ENCODE measurements at regions not wholly inside any gene's neighbourhood (a gene's known extent, or its start where the extent isn't known, plus 50 kb on each side); places are given as distances from the start of the nearest gene placed in this dataset.

DNA sequence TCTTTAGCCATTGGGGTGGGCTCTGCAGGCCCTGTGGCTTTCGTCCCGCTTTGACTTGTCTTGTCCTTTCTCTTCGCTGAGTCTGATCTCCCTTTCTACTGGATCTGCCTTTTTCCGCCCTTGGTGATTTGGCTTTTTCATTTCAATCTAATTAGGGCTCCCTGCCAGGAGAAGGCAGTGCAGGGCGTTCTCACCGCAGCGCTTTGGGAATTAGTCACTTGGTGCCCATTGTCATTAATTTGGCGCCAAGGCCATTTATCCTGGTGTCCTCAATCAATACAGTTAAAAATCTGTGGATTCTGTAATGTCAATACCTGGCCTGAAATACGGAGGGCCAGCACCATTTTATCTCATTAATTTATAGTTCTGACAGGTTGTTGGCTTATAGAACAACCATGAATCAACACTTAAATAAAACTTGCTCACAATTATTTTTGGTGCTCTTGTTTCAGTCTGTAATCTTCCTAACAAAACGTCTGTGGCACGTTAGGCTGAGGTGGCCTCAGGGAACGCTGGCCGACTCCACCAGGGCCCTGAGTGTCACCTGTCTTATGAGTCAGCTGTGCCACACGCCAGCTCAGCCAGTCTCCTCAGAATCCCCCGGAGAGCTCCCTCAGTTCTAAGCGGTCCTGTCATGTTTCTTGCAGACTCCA, 115.7 kb downstream of the BEGAIN start (continued):
- TF ChIP-seq, protein P1, sequence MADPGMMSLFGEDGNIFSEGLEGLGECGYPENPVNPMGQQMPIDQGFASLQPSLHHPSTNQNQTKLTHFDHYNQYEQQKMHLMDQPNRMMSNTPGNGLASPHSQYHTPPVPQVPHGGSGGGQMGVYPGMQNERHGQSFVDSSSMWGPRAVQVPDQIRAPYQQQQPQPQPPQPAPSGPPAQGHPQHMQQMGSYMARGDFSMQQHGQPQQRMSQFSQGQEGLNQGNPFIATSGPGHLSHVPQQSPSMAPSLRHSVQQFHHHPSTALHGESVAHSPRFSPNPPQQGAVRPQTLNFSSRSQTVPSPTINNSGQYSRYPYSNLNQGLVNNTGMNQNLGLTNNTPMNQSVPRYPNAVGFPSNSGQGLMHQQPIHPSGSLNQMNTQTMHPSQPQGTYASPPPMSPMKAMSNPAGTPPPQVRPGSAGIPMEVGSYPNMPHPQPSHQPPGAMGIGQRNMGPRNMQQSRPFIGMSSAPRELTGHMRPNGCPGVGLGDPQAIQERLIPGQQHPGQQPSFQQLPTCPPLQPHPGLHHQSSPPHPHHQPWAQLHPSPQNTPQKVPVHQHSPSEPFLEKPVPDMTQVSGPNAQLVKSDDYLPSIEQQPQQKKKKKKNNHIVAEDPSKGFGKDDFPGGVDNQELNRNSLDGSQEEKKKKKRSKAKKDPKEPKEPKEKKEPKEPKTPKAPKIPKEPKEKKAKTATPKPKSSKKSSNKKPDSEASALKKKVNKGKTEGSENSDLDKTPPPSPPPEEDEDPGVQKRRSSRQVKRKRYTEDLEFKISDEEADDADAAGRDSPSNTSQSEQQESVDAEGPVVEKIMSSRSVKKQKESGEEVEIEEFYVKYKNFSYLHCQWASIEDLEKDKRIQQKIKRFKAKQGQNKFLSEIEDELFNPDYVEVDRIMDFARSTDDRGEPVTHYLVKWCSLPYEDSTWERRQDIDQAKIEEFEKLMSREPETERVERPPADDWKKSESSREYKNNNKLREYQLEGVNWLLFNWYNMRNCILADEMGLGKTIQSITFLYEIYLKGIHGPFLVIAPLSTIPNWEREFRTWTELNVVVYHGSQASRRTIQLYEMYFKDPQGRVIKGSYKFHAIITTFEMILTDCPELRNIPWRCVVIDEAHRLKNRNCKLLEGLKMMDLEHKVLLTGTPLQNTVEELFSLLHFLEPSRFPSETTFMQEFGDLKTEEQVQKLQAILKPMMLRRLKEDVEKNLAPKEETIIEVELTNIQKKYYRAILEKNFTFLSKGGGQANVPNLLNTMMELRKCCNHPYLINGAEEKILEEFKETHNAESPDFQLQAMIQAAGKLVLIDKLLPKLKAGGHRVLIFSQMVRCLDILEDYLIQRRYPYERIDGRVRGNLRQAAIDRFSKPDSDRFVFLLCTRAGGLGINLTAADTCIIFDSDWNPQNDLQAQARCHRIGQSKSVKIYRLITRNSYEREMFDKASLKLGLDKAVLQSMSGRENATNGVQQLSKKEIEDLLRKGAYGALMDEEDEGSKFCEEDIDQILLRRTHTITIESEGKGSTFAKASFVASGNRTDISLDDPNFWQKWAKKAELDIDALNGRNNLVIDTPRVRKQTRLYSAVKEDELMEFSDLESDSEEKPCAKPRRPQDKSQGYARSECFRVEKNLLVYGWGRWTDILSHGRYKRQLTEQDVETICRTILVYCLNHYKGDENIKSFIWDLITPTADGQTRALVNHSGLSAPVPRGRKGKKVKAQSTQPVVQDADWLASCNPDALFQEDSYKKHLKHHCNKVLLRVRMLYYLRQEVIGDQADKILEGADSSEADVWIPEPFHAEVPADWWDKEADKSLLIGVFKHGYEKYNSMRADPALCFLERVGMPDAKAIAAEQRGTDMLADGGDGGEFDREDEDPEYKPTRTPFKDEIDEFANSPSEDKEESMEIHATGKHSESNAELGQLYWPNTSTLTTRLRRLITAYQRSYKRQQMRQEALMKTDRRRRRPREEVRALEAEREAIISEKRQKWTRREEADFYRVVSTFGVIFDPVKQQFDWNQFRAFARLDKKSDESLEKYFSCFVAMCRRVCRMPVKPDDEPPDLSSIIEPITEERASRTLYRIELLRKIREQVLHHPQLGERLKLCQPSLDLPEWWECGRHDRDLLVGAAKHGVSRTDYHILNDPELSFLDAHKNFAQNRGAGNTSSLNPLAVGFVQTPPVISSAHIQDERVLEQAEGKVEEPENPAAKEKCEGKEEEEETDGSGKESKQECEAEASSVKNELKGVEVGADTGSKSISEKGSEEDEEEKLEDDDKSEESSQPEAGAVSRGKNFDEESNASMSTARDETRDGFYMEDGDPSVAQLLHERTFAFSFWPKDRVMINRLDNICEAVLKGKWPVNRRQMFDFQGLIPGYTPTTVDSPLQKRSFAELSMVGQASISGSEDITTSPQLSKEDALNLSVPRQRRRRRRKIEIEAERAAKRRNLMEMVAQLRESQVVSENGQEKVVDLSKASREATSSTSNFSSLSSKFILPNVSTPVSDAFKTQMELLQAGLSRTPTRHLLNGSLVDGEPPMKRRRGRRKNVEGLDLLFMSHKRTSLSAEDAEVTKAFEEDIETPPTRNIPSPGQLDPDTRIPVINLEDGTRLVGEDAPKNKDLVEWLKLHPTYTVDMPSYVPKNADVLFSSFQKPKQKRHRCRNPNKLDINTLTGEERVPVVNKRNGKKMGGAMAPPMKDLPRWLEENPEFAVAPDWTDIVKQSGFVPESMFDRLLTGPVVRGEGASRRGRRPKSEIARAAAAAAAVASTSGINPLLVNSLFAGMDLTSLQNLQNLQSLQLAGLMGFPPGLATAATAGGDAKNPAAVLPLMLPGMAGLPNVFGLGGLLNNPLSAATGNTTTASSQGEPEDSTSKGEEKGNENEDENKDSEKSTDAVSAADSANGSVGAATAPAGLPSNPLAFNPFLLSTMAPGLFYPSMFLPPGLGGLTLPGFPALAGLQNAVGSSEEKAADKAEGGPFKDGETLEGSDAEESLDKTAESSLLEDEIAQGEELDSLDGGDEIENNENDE (IDR thresholded peaks at IDR 0.05; ENCODE audit: insufficient replicate concordance, low read length), result no peak

All from H1 (cell line).